CD4-positive, alpha-beta T cell (primary cell): ENCODE measurements at regions not wholly inside any gene's neighbourhood (a gene's known extent, or its start where the extent isn't known, plus 50 kb on each side); places are given as distances from the start of the nearest gene placed in this dataset.

Experiments
- ATAC-seq: fragments of 200-7000 bp; cut with Tn5 transposase; one replicate; pipeline ENCODE4 v1.10.0; 2022; ENCODE audit warnings: mild to moderate bottlenecking; ENCODE audit not compliant: poor library complexity
- CTCF ChIA-PET: fragments of 350-600 bp; sonication (Branson Sonifier 250); formaldehyde crosslinking; loops from one replicate; lab custom pipeline; 2021; ENCODE audit warnings: antibody characterized with exemption, inconsistent platforms; lab: Charles Lee
- POLR2A ChIA-PET: fragments of 350-600 bp; sonication (Branson Sonifier 250); formaldehyde crosslinking; loops from one replicate; lab custom pipeline; 2021; ENCODE audit warnings: antibody characterized with exemption, inconsistent platforms; lab: Charles Lee
- DNase-seq, 14 experiments: peaks; one replicate each; pipeline ENCODE4 v3.0.0-alpha.2; 2013 to 2020; ENCODE audit warnings: mixed read lengths in 2 of 14
- H3K27ac ChIP-seq, 2 donors: one replicate each; pipeline versions ENCODE4 v1.5.1 to v1.7.0; 2013; ENCODE audit warnings: low read length in 2 of 2, low read depth in 1 of 2, mild to moderate bottlenecking in 1 of 2
- H3K27me3 ChIP-seq, 2 experiments: 1 replicate in 1 of 2; 2 replicates in 1 of 2; pipeline versions ENCODE4 v1.6.1 to v1.7.0; 2013; ENCODE audit warnings: low read length in 2 of 2, control low read depth in 1 of 2, mild to moderate bottlenecking in 1 of 2, moderate library complexity in 1 of 2; ENCODE audit not compliant: insufficient read depth in 2 of 2, control insufficient read depth in 1 of 2
- H3K36me3 ChIP-seq: one replicate; pipeline ENCODE4 v1.6.1; 2013; ENCODE audit warnings: low read length, control low read depth; ENCODE audit not compliant: insufficient read depth
- H3K4me1 ChIP-seq: one replicate; pipeline ENCODE4 v1.6.1; 2013; ENCODE audit warnings: low read length, control low read depth; ENCODE audit not compliant: insufficient read depth
- H3K4me3 ChIP-seq: one replicate; pipeline ENCODE4 v1.5.1; 2013; ENCODE audit warnings: mild to moderate bottlenecking, low read length, moderate library complexity
- H3K9me3 ChIP-seq, 2 experiments: 1 replicate in 1 of 2; 2 replicates in 1 of 2; pipeline versions ENCODE4 v1.6.1 to v1.7.0; 2013; ENCODE audit warnings: low read length in 2 of 2, mild to moderate bottlenecking in 2 of 2, control low read depth in 1 of 2, moderate library complexity in 1 of 2; ENCODE audit not compliant: control insufficient read depth in 1 of 2, insufficient read depth in 1 of 2
- H3K27ac Mint-ChIP-seq: one replicate; pipeline ENCODE4 v1.8.0; 2020; ENCODE audit warnings: mixed read lengths
- H3K27me3 Mint-ChIP-seq: one replicate; pipeline ENCODE4 v1.8.0; 2021; ENCODE audit warnings: mixed read lengths
- H3K36me3 Mint-ChIP-seq: one replicate; pipeline ENCODE4 v1.8.0; 2021; ENCODE audit warnings: low read depth, mixed read lengths
- H3K4me1 Mint-ChIP-seq: one replicate; pipeline ENCODE4 v1.8.0; 2021; ENCODE audit warnings: low read depth, mixed read lengths
- H3K4me3 Mint-ChIP-seq: one replicate; pipeline ENCODE4 v1.8.0; 2020; ENCODE audit warnings: mild to moderate bottlenecking, mixed read lengths
- H3K9me3 Mint-ChIP-seq: one replicate; pipeline ENCODE4 v1.8.0; 2020; ENCODE audit warnings: mixed read lengths
- intact Hi-C, 2 experiments: fragments of 100-400 bp; cut with DNase I in 1 of 2; cut with micrococcal nuclease in 1 of 2; formaldehyde crosslinking; loops; one replicate each; pipeline versions ENCODE4 v1.15.1 to v1.9.0; 2023 to 2025; cut with DNase I, micrococcal nuclease
- TF ChIP-seq, protein P1 (sequence below): fragments of 200-600 bp; IDR thresholded peaks from one replicate; pipeline ENCODE4 v1.8.0; 2022; ENCODE audit warnings: antibody characterized with exemption, mild to moderate bottlenecking

DNA sequence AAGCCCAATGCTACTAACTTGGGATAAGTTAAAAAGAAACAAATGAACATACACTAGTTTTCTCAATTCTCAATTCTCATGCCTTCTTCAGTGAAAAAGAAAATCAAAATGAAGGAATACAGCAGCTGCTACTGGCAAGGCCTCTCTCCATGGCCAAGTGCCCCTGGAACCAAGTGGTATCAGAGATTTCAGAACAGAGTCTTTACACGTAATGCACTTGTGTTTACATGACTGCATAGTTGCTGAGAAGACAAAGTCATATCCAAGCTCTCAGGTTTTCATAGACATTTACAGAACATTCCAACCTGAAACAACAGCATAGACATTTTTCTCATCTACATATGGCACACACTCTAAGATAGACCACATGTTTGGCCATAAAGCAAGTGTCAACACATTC, 789.9 kb downstream of the CBLN2 start:
- POLR2A ChIA-PET = no interaction called here
- H3K4me1 Mint-ChIP-seq = no peaks in the 10 kb centered on the region
- intact Hi-C loops = no loop called here

DNA sequence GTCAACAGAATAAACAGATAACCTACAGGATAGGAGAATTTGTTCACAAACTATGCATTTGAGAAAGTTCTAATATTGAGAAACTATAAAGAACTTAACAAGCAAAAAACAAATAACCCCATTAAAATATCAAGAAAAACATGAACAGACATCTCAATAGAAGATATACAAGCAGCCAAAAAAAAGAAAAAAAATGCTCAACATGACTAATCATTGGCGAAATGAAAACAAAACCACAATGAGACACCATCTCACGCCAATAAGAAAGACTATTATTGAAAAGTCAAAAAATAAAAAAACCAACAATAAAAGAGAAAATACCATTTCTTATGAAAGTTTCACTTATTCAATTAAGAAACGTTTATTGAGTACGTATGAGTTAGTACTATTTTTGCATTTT, 800.5 kb downstream of the CBLN2 start:
- Mint-ChIP-seq H3K9me3 (no peaks in the 10 kb centered on the region), H3K4me1 (no peaks in the 10 kb centered on the region), H3K27ac (no peak overlapping the region), H3K36me3 (no peaks in the 10 kb centered on the region), H3K27me3 (no peaks in the 10 kb centered on the region), H3K4me3 (no peak overlapping the region)
- Histone ChIP-seq H3K4me1 (no peaks in the 10 kb centered on the region), H3K36me3 (no peaks in the 10 kb centered on the region), H3K4me3 (no peak overlapping the region), H3K27ac (no peak overlapping the region), H3K27me3 (no peaks in the 10 kb centered on the region), H3K9me3 (no peaks in the 10 kb centered on the region)
- DNase-seq (no peak), ATAC-seq (no peak)
- POLR2A ChIA-PET = no interaction called here
- intact Hi-C loops = no loop called here
- CTCF ChIA-PET = no interaction called here
- TF ChIP-seq, protein P1, sequence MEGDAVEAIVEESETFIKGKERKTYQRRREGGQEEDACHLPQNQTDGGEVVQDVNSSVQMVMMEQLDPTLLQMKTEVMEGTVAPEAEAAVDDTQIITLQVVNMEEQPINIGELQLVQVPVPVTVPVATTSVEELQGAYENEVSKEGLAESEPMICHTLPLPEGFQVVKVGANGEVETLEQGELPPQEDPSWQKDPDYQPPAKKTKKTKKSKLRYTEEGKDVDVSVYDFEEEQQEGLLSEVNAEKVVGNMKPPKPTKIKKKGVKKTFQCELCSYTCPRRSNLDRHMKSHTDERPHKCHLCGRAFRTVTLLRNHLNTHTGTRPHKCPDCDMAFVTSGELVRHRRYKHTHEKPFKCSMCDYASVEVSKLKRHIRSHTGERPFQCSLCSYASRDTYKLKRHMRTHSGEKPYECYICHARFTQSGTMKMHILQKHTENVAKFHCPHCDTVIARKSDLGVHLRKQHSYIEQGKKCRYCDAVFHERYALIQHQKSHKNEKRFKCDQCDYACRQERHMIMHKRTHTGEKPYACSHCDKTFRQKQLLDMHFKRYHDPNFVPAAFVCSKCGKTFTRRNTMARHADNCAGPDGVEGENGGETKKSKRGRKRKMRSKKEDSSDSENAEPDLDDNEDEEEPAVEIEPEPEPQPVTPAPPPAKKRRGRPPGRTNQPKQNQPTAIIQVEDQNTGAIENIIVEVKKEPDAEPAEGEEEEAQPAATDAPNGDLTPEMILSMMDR = no peak

More for the DNA sequence above, 789.9 kb downstream of the CBLN2 start:
- Mint-ChIP-seq H3K9me3 (no peaks in the 10 kb centered on the region), H3K36me3 (no peaks in the 10 kb centered on the region), H3K27me3 (no peaks in the 10 kb centered on the region), H3K27ac (no peak overlapping the region), H3K4me3 (no peak overlapping the region)
- H3K27me3 ChIP-seq = no peaks in the 10 kb centered on the region
- no peak overlapping the region for H3K27ac ChIP-seq
- no peak for ATAC-seq
- CTCF ChIA-PET = no interaction called here
- no peak overlapping the region for H3K4me3 ChIP-seq
- H3K36me3 ChIP-seq = no peaks in the 10 kb centered on the region
- no peaks in the 10 kb centered on the region for H3K4me1 ChIP-seq
- no peak for DNase-seq
- TF ChIP-seq, protein P1 = no peak
- H3K9me3 ChIP-seq = no peaks in the 10 kb centered on the region

DNA sequence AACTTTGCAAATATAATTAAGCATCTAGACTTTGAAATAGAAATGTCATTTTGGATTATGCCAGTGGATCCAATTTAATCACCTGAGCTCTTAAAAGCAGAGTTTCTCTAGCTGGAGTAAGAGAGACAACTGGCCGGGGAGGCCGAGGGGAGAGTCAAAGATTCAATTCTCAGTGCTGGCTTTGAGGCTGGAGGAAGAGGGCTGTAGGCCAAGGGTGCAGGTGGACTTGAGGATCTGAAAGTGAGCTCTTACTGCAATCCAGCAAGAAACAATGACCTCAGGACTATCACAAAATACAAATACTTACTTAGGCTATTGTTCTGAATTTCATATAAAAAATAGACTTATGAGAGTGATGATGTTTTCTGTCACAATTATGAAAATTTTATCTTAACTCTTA, 814.5 kb downstream of the CBLN2 start:
- Histone ChIP-seq H3K4me3 (no peak overlapping the region), H3K27me3 (no peaks in the 10 kb centered on the region), H3K9me3 (no peaks in the 10 kb centered on the region), H3K4me1 (no peaks in the 10 kb centered on the region), H3K36me3 (no peaks in the 10 kb centered on the region), H3K27ac (no peak overlapping the region)
- Mint-ChIP-seq H3K27me3 (no peaks in the 10 kb centered on the region), H3K36me3 (no peaks in the 10 kb centered on the region), H3K27ac (no peak overlapping the region), H3K4me1 (no peaks in the 10 kb centered on the region), H3K4me3 (no peak overlapping the region), H3K9me3 (no peaks in the 10 kb centered on the region)
- intact Hi-C loops = no loop called here
- TF ChIP-seq, protein P1 = no peak
- CTCF ChIA-PET = no interaction called here
- no peak for ATAC-seq
- POLR2A ChIA-PET = no interaction called here
- DNase-seq = no peak
